HG03280 (cell line): ENCODE measurements at regions not wholly inside any gene's neighbourhood (a gene's known extent, or its start where the extent isn't known, plus 50 kb on each side); places are given as distances from the start of the nearest gene placed in this dataset.
"Not testable (repeated sequence)": the region's sequence is repeated elsewhere in the genome, so short reads cannot be mapped to it uniquely, and the experiment has no call there.

ENCODE experiments used
- ATAC-seq: cut with Tn5 transposase; IDR thresholded peaks from one replicate; pipeline ENCODE4 v1.9.1; 2021; ENCODE audit warnings: mild to moderate bottlenecking, moderate library complexity; ENCODE audit not compliant: unreplicated experiment

DNA sequence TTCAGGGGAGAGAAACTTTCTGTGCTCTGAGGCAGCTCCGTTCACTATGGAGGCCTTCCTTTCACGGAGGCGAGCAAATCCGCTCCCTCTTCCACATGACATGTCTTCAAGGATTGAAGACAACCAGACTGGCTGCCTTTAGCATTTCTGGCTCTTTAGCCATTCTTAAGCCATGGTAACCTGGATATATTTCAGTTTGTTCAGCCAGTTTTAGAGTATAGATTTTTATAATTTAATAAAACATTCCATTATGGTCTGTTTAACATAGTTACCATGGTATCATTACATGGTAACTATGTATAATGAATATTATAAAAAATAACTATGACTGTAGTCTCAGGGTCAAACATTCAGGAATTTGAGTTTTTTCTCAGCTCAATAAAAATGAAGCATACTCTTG lies 54.2 kb upstream of the NFIA start:
- ATAC-seq: no peak

DNA sequence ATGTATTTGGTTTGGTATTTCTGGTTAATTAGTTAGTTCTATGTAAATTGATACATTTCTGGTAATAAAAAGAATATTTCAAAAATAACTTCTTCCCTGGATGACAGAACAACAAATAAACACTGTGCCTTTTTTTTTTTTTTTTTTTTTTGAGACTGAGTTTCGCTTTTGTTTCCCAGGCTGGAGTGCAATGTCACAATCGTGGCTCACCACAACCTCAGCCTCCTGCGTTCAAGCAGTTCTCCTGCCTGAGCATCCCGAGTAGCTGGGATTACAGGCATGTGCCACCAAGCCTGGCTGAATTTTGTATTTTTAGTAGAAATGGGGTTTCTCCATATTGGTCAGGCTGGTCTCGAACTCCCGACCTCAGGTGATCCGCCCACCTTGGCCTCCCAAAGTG lies 64.3 kb upstream of the NFIA start:
- not testable (repeated sequence) for ATAC-seq

DNA sequence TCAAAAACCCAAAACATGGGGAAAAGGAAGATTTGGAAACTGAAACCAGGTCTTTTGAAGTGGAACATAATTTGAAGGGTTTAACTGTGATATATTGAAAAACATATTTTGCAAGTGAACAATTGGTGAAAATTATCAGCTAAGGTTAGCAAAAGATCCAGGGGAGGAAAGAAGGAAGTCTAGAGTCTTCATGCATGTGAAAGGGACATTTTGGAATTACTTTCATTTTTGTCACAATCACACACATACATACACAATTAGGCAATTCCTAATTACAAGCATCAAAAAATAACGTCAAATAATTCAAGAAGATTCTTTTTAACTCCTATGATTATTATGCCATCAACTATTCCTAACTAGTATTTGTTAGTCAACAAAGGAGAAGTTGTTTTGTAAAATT lies 64.7 kb upstream of the NFIA start:
- no peak for ATAC-seq

DNA sequence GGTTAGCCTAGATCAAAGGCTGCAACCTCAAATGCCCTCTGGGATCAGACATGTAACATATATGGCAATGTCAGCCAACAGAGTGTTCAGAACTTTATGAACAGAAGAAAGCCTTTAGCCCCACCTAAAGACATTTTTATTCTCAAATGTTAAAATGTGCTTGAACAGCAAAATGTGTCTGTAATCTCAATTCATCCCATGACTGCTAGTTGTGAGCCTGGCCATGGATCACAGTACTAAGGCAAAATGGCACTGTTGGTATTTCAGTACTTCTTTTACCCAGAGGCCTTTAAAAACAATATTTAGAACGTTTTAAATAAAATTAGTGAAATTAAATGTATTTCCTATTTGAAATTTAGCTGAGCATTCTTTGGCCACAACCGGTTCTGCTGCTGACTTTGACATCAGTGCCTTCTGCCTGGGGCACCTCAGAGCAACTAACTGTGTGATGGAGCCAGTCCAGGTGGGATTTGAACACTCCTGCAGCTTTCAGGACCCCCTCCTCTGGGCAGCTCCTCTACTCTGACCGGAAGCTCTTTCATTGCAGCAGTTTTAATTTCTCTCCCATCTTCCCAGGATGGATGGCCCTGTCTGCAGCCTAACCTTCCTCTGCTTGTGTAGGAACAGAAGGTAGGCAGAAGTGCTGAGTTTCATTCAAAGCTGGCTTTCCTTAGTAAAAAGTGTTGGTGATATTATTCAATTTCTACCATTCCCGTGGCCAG lies 68.3 kb upstream of the NFIA start:
- ATAC-seq: no peak

DNA sequence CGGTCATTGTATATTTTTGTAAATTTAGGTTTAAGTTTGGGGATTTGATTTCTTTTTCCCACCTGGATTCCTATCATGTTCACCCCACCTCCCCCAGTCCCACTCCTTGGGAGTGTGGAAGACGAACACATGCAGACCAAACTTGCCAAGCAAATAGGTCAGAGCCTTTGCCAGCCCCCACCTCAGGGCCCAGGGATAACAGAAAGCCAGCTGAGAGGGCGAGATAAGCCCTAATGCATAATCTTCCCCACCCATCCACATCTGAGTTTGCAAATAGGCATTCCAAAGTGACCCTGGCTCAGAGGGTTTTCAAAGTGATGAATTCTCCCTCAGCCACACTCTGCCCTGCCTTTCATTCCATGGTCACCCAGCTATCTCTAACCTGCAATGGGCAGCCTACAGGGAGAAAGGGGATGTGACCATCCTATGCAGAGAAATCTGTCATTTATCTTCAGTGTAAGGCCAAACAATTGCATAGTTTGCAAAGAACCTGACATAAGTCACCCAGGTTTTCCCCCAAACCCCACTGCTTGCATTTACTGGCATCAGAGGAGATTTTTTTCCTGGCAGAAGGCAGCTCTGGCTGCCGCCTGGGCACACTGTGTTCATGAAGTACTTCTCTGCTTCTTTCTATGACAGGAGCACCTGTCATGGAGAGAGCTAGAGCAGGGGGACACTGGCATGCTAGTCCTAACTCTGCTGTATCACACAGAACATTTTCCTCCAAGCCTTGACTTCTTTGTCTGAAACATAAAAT lies 69.0 kb upstream of the NFIA start:
- ATAC-seq: no peak

DNA sequence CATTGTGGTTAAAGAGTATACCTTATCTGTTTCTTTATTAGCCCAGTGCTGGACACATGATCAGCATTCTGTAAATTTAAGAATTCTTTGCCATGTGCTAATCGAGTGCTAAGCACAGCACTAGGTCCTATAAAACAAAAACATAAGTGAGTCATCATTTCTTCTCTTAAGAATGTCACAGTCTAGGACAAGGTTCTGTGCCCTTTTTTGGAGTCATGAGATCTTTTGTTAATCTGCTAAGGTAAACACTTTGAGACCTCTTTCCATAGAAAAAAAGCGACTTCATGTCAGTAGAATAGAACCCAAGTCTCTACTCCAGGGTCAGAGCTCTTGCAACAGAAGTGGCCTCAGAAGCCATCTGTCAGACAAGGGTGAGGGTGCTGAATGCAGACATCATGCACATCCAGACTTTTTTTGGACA lies 70.0 kb upstream of the NFIA start:
- no peak for ATAC-seq

DNA sequence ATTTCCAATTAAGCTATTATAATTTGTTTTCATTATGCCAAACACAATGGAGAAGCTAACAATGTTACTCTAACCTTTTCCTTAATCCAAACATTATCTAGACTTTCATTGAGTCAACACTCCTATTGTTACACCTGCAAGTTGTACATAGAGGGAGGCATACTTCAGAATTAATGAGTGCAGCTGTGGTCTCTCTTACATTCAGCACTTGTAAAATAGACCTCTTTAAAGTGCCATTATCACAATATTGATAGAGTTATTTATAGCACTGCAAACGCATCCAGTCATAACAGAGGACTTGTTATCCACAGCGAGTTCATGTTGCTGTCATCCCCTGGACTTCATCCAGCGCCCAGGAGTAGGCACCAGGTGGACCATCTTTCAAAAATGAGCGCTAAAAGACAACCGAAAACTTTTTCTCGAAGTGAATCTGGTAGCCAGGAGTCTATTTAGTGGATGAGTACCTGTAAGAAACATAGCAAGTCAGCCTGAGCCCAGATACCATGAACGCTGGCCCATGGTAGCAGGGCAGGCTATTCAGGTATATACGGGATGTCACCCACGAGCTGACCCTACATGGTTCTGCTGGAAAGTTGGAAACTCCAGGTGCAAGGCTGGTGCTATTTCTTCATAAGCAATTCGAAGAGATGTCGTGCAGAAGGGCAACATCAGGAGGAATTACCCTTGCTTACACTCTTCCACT lies 70.6 kb upstream of the NFIA start:
- ATAC-seq: no peak

DNA sequence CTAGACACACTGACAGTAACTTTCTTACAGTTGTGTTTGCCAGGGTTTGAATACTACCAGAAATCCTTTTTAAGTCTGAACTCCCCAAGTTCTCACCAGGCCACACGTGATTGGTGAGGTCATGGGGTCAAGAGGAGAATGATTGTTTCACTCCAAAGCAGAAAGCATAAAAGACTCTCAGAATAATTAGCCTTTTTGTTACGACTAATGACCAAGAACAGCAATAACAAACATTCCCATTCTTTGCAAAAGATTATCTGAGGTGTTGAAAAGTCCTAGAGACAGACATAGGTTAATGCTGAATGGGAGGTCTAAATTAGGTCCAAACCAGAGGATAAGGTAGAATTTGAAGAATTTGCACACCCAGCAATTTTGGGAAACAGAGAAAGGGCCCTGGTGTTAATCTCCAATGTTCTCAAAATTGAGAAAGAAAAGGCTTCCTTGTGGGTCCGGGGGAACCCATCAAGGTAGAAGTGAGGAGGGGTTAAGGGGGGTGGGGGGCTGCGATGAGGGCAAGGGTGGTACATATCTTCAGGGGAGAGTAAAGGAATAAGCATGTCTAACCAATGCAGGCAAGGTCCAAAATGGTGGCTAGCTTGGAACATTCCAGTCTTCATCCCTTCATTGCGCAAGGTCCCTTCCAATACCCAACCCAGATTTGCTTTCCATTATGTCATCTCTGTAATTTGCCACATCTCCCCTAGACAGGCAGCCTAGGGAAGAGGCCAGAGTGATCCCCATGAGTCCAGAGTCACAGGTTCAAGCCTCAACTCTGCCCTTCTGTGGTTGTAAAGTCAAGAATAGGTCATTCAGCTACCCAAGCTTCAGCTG lies 74.6 kb upstream of the NFIA start:
- no peak for ATAC-seq

DNA sequence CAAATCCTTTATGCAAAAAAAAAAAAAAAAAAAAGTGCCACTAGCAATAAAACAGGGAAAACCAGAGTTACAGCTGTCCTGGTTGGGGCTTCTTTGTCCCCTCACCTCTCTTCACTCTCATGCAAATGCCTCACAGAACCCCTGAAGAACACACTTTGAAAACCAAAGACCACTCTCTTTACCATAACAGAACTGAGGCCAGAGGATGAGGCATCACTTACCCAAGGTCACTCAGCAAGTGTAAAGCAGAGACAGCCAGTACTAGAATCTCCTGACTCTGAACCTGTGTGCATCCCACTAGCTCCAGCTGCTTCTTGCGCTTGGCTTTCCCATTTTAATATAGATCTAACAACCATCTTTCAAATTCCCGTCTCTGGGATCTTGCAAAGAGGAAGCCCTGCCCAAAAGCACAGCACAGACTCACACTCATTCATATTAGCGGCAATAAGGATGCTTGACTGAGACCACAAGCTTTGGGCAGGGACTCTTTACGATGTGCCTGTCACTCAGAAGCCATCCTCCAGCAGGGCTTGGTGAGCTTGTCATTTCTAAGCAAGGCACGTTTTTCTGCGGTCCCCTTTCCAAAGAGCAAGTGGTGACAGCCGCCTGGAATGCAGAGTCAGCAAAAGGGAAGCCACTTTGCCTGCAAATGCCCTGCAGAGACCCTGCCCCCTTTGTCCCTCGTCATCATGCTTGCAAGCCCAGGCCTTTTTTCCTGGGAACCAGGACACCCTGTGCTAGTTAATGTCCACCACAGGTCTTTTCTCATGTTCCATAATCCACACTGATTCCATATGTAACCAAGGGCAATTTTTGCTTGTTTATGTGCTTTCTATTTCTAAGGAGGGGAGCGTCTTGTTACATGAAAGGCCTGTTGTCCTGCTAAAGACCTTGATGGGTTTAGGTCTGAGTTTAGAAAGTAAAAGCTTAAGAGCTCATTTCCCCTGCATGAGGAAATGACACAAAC lies 76.5 kb upstream of the NFIA start:
- ATAC-seq: no peak

DNA sequence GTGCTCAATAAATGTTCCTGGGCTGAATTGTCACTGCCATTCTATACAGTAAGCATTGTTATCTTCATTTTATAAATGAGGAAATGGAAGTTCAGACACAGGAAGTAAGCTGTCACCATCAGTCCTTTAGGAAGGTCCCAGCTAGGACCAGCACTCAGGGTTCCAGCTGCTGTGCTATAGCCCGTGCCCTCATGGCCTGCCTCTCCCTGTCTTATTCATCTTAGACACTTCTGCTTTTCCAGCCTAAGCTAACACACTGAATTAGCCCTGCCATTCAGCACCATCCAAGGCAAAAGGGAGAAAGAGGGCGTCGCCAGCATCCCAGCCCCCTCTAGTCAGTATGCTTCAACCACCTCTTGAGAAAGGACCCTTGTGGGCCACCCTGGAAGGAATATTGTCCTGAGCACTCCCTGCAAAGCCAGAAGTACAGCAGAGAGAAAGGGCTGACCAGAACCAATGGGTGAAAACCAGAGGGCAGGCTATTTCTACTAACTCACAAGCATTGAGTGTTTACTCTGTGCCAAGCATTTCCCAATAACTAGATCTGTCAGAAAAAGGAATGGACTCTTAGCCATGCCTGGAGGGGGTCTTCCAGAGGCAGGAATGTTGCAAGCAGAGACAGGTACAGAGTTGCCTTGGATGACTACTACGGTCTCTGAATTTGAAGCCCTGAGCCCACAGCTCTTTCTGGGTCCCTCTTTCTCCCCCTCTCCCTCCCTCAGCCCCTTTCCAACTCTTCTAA lies 77.9 kb upstream of the NFIA start:
- no peak for ATAC-seq

DNA sequence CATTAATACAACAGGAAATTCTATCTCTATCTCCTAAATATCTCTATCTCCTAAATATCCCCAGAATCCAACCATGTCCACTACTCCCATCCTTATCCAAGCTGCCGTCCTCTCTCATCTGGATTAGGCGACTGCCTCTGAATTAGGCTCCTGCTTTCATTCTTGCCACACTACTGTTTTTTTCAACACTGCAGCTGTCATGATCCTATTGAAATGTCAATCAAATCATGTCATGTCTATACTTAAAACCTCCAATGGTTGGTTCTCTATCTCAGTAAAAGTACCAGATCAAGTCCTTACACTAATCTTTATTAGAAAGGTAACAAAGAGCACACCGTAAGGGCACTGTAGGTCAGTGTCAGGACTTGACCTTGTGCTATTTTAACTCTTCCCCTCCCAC lies 82.0 kb upstream of the NFIA start:
- ATAC-seq: no peak

DNA sequence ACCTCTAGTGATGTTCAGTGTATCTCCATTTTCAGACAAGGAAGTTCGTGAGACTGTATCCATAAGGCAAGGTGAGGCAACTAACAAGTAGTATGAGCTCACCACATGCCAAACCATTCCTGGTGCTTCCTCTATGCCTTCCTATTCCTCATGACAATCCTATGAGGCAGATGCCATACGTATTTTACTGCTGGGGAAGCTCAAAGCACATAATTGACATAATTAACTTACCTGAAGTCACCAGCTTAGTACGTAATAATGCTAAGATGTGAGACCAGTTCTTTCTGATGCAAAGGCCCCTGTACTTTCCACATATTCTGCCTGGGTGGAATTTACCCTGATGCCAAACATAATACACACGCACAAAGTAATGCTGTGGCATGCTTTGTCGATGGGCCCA lies 83.6 kb upstream of the NFIA start:
- no peak for ATAC-seq

DNA sequence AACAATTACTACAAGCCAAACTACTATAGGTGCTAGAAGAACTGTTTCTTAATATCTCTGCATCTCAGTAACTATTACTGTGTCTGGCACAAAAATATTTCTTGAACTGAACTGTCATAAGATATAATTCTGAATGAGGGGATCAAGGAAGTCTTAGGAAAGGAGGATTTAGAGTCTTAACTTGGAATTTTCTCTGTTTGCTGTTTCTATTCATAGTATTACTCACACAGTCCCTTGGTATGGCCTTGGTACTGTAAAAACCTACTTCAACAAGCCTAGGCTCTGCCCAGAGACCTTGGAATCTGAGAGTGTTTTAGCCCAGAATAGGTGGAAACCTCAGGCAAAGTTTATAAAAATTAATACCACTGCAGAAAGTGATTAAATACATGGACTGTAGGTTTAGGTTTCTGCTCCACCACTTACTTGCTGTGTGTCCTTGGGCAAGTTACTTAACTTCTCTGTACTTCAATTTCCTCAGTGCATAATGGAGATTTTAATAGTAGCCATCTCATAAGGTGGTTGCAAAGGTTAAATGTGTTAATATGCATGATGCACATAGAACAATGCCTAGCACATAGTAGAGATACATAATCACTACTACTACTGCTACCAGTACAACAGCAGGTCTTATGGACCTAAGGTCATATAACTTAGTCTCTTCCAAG lies 87.4 kb upstream of the NFIA start:
- no peak for ATAC-seq

DNA sequence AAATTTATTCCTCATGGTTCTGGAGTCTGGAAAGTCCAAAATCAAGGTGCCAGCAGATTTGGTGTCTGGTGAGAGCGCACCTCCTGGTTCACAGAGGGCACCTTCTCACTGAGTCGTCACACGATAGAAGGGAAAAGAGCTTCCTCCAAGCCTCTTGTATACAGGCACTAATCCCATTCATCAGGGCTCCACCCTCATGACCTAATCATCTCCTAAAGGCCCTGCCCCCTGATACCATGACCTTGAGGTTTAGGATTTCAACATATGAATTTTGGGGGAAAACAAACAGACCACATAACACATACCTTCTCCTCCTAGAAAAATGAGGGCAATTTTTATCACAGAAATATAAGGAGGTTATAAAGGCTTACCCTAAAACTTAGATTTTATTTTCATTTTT lies 88.0 kb upstream of the NFIA start:
- ATAC-seq: no peak

DNA sequence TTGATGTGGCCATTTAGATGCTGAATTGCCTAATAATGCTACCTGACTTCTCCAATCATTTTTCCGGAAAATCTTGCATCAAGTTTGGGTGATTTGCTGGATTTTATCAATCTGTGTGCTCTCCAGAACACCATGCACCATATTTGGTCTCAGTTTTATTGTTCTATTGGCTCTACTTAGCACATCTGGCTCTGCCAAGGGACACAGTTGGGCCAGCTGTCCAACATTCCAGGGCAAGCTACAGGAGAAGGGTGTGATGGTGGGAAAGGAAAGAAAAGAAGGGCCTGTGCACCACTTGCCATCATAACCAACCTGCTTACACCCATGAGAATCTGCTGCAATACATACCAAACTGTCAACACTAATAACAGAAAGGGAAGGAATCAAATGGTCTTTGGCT lies 90.2 kb upstream of the NFIA start:
- no peak for ATAC-seq

DNA sequence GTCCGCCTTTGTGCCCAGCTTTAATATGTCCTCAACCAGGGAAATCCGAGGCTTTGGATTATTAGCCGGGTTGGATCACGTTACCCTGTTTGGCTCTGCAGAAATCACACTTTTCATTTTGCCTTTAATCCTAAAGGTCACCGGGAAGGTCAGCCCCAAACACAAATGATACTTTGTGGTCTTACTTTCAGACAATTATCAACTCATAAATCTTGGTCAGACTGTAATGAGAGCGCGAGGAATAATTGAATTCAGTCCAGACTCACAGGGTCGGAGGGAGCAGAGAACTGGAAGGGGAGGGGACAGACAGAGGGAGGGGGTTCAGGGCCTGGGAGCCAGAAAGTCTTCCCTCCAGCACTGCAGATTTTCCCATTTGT lies 91.7 kb upstream of the NFIA start:
- no peak for ATAC-seq

DNA sequence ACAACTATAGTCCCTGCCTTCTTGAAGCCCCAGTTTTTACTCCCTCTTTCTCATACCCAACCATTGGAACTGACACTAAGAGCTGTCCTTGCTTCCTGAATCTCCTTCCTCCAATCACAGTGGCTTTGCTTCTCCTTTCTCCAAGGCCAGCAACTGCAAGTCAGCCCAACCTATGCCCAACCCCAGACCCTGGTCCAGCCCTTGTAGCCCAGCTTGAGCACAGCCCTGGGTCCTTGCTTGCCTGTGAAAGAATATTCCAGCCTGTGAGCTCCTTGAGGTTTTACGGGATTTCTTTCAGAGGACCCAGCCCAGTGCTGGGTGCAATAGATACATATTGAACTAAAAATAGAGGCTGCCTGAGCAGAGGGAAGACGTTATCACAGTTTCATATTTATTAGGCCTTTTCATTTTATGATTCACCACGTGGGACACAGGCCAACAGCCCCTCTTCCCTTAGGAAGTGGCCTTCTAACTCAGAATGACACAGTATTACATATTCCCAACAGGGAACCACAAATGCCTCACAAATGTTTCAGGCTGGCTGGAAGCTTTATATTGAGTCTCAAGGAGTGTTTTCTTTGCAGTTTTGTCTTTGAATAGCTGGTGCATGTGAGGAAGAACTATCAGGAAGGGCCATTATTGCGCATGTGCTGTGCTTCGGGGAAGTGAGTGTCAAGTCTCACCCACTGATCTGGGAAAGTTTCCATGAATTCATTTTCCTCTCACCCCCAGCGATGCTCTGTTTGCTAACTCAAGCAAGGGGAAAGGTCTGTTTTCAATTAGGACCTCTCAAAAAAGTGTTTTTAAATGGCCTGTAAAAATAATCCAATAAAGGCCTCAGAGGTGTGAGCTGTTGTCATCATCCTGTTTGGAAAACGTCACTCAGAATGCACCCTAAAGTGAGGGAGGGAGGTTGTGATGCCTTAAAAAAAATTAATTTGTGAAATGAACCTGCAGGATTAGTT lies 92.3 kb upstream of the NFIA start:
- ATAC-seq: no peak

DNA sequence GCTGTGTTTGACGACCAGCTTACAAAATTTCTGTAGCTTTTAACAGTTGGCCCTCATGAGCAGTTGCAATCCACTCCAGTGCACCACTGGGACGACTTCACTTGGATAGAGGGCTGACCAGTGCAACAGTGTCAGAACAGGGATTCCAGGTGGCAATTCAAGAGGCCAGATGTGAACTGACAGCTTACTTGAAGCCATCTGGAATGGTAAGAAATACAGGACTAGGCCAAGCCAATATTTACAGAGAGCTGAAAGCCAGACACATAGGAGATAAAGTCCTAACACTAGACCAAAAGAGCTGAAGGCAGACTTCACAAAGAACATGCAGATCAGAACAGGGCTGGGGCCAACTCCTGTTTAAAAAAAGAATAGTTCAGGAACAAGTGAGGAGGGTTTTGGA lies 93.5 kb upstream of the NFIA start:
- no peak for ATAC-seq
